Thymus (tissue), 11 donors: ENCODE measurements at regions not wholly inside any gene's neighbourhood (a gene's known extent, or its start where the extent isn't known, plus 50 kb on each side); places are given as distances from the start of the nearest gene placed in this dataset.

Source experiments
- DNase-seq, 9 donors: peaks; one replicate each; pipeline ENCODE4 v3.0.0-alpha.2; 2013; ENCODE audit warnings: low spot score in 9 of 9, low read depth in 6 of 9, missing footprints in 1 of 9
- H3K27ac ChIP-seq, 2 donors: one replicate each; pipeline ENCODE4 v1.5.1; 2013; ENCODE audit warnings: control low read depth in 1 of 2, low read depth in 1 of 2, low read length in 1 of 2, mild to moderate bottlenecking in 1 of 2, moderate library complexity in 1 of 2
- H3K27me3 ChIP-seq, 2 donors: one replicate each; pipeline ENCODE4 v1.5.1; 2013; ENCODE audit warnings: low read length in 1 of 2; ENCODE audit not compliant: control insufficient read depth in 2 of 2, insufficient read depth in 1 of 2
- H3K36me3 ChIP-seq, 2 donors: one replicate each; pipeline ENCODE4 v1.5.1; 2013; ENCODE audit warnings: low read length in 1 of 2, mild to moderate bottlenecking in 1 of 2, moderate library complexity in 1 of 2; ENCODE audit not compliant: control insufficient read depth in 2 of 2, insufficient read depth in 2 of 2
- H3K4me1 ChIP-seq, 2 donors: one replicate each; pipeline ENCODE4 v1.5.1; 2013; ENCODE audit warnings: low read length in 2 of 2; ENCODE audit not compliant: control insufficient read depth in 2 of 2, insufficient read depth in 2 of 2
- H3K4me3 ChIP-seq, 2 donors: one replicate each; pipeline ENCODE4 v1.5.1; 2013; ENCODE audit warnings: low read length in 2 of 2, control low read depth in 1 of 2, mild to moderate bottlenecking in 1 of 2
- H3K9me3 ChIP-seq, 2 donors: one replicate each; pipeline ENCODE4 v1.5.1; 2013; ENCODE audit warnings: low read length in 1 of 2, mild to moderate bottlenecking in 1 of 2; ENCODE audit not compliant: control insufficient read depth in 2 of 2, insufficient read depth in 1 of 2
- WGBS: extraction: QIAGEN DNeasy Blood & Tissue Kit; methylation state at CpG from one replicate; pipeline ENCODE4 v1.1.7; 2013; 5-methylcytosine and 5-hydroxymethylcytosine counted together
- donor health status: healthy.

DNA sequence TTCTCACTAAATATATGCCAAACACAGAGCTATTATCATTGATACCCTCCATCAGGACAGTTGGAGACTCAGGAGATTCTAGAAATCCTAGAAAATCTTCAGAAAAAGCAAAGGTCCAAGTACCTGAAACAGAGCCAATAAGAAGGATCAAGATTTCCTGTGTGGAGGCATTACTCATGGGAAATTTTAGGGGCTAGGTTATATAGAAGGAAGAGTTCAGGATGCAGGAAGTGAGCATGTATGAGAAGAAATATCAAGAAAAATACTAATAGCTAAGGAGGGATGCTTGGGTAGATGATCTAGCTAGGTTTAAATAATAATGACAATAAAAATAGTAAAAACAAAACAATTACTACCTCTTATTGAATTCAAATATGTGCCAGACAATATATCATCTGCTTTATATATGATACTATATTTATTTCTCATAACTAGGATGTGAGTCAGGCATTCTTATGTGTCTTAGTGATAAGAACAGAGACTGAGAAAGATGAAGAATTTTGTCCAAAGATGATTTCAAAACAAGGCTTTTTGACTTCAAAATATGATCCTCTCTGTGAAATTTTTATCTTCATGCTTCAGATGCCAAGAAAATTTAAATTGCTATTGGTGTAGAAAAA is 66.4 kb upstream of the HHIP start:
- Histone ChIP-seq H3K9me3 (peaks cover 0 to 1% of the 10 kb centered on the region in 2 donors), H3K27ac (no peak overlapping the region), H3K4me1 (no peaks in the 10 kb centered on the region), H3K4me3 (no peak overlapping the region), H3K36me3 (no peaks in the 10 kb centered on the region), H3K27me3 (no peaks in the 10 kb centered on the region)
- DNase-seq, result no peak

DNA sequence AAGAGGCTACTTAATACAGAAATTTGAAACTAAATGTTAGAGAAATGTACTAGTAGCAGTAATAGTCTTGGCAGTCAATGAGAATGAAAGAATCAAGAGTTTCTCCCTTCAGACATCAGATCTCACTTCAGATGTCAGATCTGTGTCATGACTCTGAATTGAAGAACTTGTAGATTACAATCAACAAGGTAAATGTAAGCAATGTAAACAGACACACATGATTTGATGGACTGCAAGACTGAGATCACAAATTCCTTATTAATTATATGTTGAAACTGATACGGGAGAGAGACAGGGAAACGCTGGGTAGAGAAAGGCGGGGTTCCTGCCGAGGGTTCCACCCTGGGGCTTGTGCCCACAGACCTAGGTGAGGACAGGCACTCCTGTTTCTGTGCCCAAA is 65.5 kb upstream of the HHIP start:
- Histone ChIP-seq H3K4me1 (no peaks in the 10 kb centered on the region), H3K27me3 (no peaks in the 10 kb centered on the region), H3K9me3 (peaks cover 0 to 1% of the 10 kb centered on the region in 2 donors), H3K36me3 (no peaks in the 10 kb centered on the region), H3K27ac (no peak overlapping the region), H3K4me3 (no peak overlapping the region)
- DNase-seq, result no peak
- WGBS, result 95% methylated on average over 4 of the region's 4 CpGs

DNA sequence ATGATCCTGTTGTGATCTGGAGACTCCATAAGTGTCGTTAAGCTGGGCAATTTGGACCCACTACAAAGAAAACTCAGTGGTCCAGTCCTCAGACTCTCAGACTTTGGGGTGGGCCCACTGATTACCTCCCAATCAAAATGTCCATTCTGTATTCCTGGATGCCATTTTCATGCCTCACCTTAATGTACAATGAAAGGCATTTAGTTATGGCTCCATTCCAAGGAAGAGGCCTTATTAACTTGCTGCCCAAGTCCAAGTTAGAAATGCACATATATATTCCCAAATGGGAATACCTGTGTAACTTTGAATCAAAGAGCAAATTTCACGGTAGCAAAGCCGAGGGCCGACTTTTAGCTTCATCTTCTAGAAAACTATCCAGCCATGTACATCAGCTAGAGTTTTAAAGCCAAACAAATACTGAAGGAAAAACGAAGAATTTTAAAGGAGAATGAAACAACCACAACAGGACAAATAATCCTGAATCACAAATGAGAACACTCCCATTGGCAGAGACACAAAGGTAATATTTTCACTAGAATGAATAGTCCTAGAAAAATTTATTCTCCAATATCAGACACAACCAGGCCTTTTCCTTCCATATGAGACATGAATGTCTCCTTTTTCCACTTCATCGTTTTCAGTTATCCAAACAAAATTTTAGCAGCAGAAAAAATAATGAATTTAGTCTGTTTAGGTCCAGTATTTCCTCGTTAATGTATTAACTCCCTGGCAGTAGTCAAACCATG is 63.7 kb upstream of the HHIP start:
- Histone ChIP-seq H3K27me3 (no peaks in the 10 kb centered on the region), H3K36me3 (no peaks in the 10 kb centered on the region), H3K4me1 (no peaks in the 10 kb centered on the region), H3K27ac (no peak overlapping the region), H3K9me3 (peaks cover 0 to 1% of the 10 kb centered on the region in 2 donors), H3K4me3 (no peak overlapping the region)
- DNase-seq, result no peak
- WGBS, result 96% methylated on average over 7 of the region's 7 CpGs

DNA sequence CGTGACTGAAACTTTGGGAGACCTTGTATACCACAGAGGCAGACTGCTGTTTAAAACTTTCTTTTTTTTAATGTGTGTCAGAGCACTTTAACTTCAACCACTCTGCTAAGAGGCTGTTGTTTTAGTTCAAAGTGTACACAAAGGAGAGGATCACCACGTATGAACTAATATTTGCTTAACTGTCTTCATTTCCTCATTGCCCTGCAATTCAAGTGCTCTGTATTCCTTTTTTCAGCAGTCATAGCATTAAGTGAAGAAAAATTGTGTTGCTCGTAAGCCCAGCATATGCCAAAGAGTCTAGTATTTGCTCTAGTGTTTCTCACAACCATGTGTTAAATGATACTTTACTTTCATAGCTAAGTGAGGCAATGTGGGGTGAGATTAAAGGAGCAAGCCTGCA is 63.0 kb upstream of the HHIP start:
- WGBS, result 87% methylated on average over 3 of the region's 3 CpGs
- H3K9me3 ChIP-seq, result peaks cover 0 to 1% of the 10 kb centered on the region in 2 donors
- no peak for DNase-seq
- H3K36me3 ChIP-seq, result no peaks in the 10 kb centered on the region
- H3K4me1 ChIP-seq, result no peaks in the 10 kb centered on the region
- H3K27ac ChIP-seq, result no peak overlapping the region
- no peaks in the 10 kb centered on the region for H3K27me3 ChIP-seq
- H3K4me3 ChIP-seq, result no peak overlapping the region

DNA sequence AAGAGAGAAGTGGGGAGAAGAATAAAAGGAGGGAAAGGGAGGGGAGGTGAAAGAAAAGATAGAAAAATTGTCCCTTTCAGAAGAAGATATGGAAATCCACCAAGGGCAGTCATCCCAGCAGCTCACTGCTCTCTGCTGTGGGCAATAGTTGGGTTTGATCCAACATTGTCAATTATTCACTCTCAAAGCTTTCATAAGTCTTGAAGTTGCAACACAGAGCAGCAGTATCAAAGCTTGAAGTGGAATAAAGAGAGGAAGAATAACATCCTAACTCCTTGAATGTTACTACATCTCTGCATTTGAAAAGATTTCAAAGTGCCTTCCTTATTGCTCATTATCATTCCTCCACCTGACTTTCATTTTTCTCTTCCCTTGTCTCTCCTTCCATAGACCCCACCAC is 62.3 kb upstream of the HHIP start:
- no peaks in the 10 kb centered on the region for H3K27me3 ChIP-seq
- H3K27ac ChIP-seq, result no peak overlapping the region
- no peaks in the 10 kb centered on the region for H3K4me1 ChIP-seq
- DNase-seq, result no peak
- H3K9me3 ChIP-seq, result peaks cover 0 to 1% of the 10 kb centered on the region in 2 donors
- no peak overlapping the region for H3K4me3 ChIP-seq
- H3K36me3 ChIP-seq, result no peaks in the 10 kb centered on the region

DNA sequence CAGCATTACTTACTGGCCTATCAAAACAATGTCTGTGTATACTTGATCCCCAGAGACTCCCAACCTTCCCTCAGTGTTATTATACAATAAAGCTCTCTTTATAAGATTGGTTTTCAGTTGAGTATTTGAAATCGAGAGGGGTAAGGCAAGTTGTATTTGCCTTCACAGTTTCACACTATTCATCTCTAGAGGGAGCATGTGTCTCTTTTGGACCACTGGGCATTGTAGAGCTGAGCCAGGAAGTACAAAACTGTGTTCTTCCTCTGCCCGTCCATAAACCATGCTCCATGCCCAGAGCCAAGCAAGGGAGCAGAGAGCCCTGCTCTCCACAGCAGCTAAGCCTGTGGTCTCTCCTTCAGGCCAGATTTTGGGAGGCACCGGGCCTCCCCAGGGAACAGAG is 61.5 kb upstream of the HHIP start:
- H3K27ac ChIP-seq, result no peak overlapping the region
- no peak for DNase-seq

DNA sequence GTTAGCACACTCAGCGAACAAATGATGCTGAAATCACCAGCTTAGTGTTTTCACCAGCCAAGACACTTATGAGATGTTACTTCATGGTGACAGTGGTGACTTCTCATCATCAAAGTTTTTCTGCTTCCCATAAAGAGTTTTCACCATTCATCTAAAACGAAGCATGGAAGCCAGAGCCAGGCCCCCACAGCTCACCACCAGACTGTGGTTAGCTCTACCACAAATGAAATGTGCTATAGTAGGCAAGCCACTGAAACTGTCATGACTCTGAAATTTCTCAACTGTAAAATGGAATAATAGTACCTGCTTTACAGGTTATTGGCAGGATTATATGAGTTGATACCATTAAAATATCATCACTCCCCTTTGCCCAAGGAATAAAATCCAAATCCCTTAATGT is 56.4 kb upstream of the HHIP start:
- no peaks in the 10 kb centered on the region for H3K36me3 ChIP-seq
- DNase-seq, result peak in 1 of 9 donors; percentile 32
- WGBS, result 50% methylated on average over 2 of the region's 2 CpGs
- peaks cover 0 to 4% of the 10 kb centered on the region in 2 donors for H3K4me1 ChIP-seq
- H3K27ac ChIP-seq, result no peak overlapping the region
- H3K4me3 ChIP-seq, result no peak overlapping the region
- H3K27me3 ChIP-seq, result no peaks in the 10 kb centered on the region
- H3K9me3 ChIP-seq, result no peaks in the 10 kb centered on the region

More for the DNA sequence above, 61.5 kb upstream of the HHIP start:
- Histone ChIP-seq H3K36me3 (no peaks in the 10 kb centered on the region), H3K4me1 (no peaks in the 10 kb centered on the region), H3K9me3 (peaks cover 0 to 1% of the 10 kb centered on the region in 2 donors), H3K27me3 (no peaks in the 10 kb centered on the region), H3K4me3 (no peak overlapping the region)
- WGBS, result 92% methylated on average over 3 of the region's 3 CpGs

DNA sequence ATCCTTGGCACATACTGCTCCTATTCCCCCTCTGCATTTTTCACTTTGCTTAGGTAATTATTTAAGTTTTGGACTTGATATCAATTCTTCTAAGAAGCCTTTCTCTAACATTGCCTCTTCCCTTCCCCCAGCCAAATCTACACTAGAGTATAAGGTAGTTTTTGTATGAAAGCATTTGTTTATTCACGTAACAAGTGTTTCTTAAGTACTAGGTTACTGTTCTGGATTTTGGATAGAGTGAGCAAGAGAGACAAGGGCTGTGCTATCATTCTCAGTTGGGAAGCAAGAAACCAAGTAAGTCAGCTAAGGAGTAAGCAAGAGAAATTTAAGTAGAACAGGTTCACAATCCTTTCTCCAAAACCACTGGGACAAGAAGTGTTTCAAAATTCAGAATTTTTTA is 55.9 kb upstream of the HHIP start:
- no peak for DNase-seq
- Histone ChIP-seq H3K27ac (no peak overlapping the region), H3K4me3 (no peak overlapping the region), H3K9me3 (no peaks in the 10 kb centered on the region), H3K36me3 (no peaks in the 10 kb centered on the region), H3K27me3 (no peaks in the 10 kb centered on the region), H3K4me1 (peaks cover 0 to 4% of the 10 kb centered on the region in 2 donors)
- WGBS, result 97% methylated on average over 1 of the region's 1 CpG

DNA sequence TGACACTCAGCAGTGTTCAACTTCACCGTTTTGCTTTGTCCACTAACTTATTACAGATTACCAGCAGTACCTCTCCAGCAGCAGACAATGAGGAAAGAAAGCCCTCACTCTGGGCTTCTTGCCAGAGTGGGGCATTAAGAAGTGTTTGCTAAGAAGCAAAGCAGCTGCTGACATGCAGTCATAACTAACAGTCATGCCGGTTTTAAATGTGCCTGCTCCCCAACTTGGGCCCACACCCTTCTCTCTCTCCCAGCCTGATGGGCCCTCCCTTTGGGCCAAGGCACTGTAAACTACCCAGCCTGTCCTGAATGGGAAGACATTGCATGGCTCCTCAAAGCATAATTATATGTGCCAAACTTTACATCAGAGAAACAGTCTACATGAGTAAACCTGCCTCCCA is 54.6 kb upstream of the HHIP start:
- whole genome bisulfite sequencing, result 14% methylated on average over 2 of the region's 2 CpGs
- H3K27ac ChIP-seq, result no peak overlapping the region
- no peak overlapping the region for H3K4me3 ChIP-seq
- H3K4me1 ChIP-seq, result peaks cover 0 to 4% of the 10 kb centered on the region in 2 donors
- no peaks in the 10 kb centered on the region for H3K36me3 ChIP-seq
- DNase-seq, result peak in 1 of 9 donors; percentile 27
- H3K27me3 ChIP-seq, result no peaks in the 10 kb centered on the region
- no peaks in the 10 kb centered on the region for H3K9me3 ChIP-seq
